IPS-20b (cell line): ENCODE measurements at regions not wholly inside any gene's neighbourhood (a gene's known extent, or its start where the extent isn't known, plus 50 kb on each side); places are given as distances from the start of the nearest gene placed in this dataset.
"Not testable (repeated sequence)": the region's sequence is repeated elsewhere in the genome, so short reads cannot be mapped to it uniquely, and the experiment has no call there.

Experiments used
- H3K27ac ChIP-seq: one replicate; pipeline ENCODE4 v1.5.1; 2013; ENCODE audit warnings: low read length
- H3K27me3 ChIP-seq: 2 replicates; pipeline ENCODE4 v1.6.1; 2013; ENCODE audit warnings: mild to moderate bottlenecking, low read length, inconsistent platforms; ENCODE audit not compliant: insufficient read depth
- H3K36me3 ChIP-seq: 2 replicates; pipeline ENCODE4 v1.6.1; 2013; ENCODE audit warnings: low read depth, mild to moderate bottlenecking, inconsistent platforms, low read length, moderate library complexity; ENCODE audit not compliant: insufficient read depth
- H3K4me1 ChIP-seq: 2 replicates; pipeline ENCODE4 v1.6.1; 2013; ENCODE audit warnings: mild to moderate bottlenecking, control low read depth, inconsistent platforms, low read length, moderate library complexity; ENCODE audit not compliant: insufficient read depth
- H3K4me3 ChIP-seq: 2 replicates; pipeline ENCODE4 v1.5.1; 2013; ENCODE audit warnings: mild to moderate bottlenecking, low read length, inconsistent platforms
- H3K9ac ChIP-seq: 2 replicates; pipeline ENCODE4 v1.6.1; 2013; ENCODE audit warnings: low read depth, mild to moderate bottlenecking, inconsistent platforms, low read length, moderate library complexity
- H3K9me3 ChIP-seq: 2 replicates; pipeline ENCODE4 v1.6.1; 2013; ENCODE audit warnings: mild to moderate bottlenecking, low read depth, low read length, inconsistent platforms; ENCODE audit not compliant: insufficient read depth

- Histone ChIP-seq H3K9me3 (peaks cover 8% of the 10 kb centered on the region), H3K9ac (no peak overlapping the region), H3K36me3 (no peaks in the 10 kb centered on the region), H3K27me3 (no peaks in the 10 kb centered on the region), H3K27ac (no peak overlapping the region), H3K4me3 (no peak overlapping the region), H3K4me1 (no peaks in the 10 kb centered on the region)
Measured at GRCh38 chrX:89033723-89034122, 286.7 kb downstream of the CPXCR1 start.

GRCh38 chrX:89034679-89035078 is 287.7 kb downstream of the CPXCR1 start:
- Histone ChIP-seq H3K4me3 (no peak overlapping the region), H3K9ac (no peak overlapping the region), H3K36me3 (no peaks in the 10 kb centered on the region), H3K27ac (no peak overlapping the region), H3K9me3 (peaks cover 8% of the 10 kb centered on the region), H3K4me1 (no peaks in the 10 kb centered on the region), H3K27me3 (no peaks in the 10 kb centered on the region)

- H3K27ac ChIP-seq: no peak overlapping the region
- no peaks in the 10 kb centered on the region for H3K36me3 ChIP-seq
- no peaks in the 10 kb centered on the region for H3K4me1 ChIP-seq
- H3K9me3 ChIP-seq: no peaks in the 10 kb centered on the region
- no peak overlapping the region for H3K4me3 ChIP-seq
- H3K9ac ChIP-seq: no peak overlapping the region
- H3K27me3 ChIP-seq: no peaks in the 10 kb centered on the region
Measured at GRCh38 chrX:89053223-89053622, 306.2 kb downstream of the CPXCR1 start.

- H3K27me3 ChIP-seq, H3K27ac ChIP-seq, H3K9ac ChIP-seq, H3K36me3 ChIP-seq, H3K9me3 ChIP-seq, H3K4me3 ChIP-seq, H3K4me1 ChIP-seq: not testable (repeated sequence)
Measured at GRCh38 chrX:89099587-89099986, 352.6 kb downstream of the CPXCR1 start.

GRCh38 chrX:89124985-89125384 is 378.0 kb downstream of the CPXCR1 start:
- H3K9ac ChIP-seq: no peak overlapping the region
- no peaks in the 10 kb centered on the region for H3K9me3 ChIP-seq
- no peaks in the 10 kb centered on the region for H3K36me3 ChIP-seq
- H3K4me3 ChIP-seq: no peak overlapping the region
- H3K4me1 ChIP-seq: no peaks in the 10 kb centered on the region
- H3K27ac ChIP-seq: no peak overlapping the region
- no peaks in the 10 kb centered on the region for H3K27me3 ChIP-seq
